HG02938 (cell line): ENCODE measurements at regions not wholly inside any gene's neighbourhood (a gene's known extent, or its start where the extent isn't known, plus 50 kb on each side); places are given as distances from the start of the nearest gene placed in this dataset.

Source experiments
- ATAC-seq: cut with Tn5 transposase; IDR thresholded peaks from one replicate; pipeline ENCODE4 v1.9.1; 2021; ENCODE audit warnings: mild to moderate bottlenecking, moderate library complexity; ENCODE audit not compliant: unreplicated experiment

GRCh38 chr7:156163747-156164146 lies 351.5 kb upstream of the SHH start:
- ATAC-seq, result no peak

- ATAC-seq, result no peak
Observed at GRCh38 chr7:156162451-156162850, 350.2 kb upstream of the SHH start.

GRCh38 chr7:156160811-156161210 lies 348.5 kb upstream of the SHH start:
- no peak for ATAC-seq

- ATAC-seq, result no peak
Observed at GRCh38 chr7:156158693-156159092, 346.4 kb upstream of the SHH start.

GRCh38 chr7:156158213-156158612 lies 345.9 kb upstream of the SHH start:
- ATAC-seq, result no peak

GRCh38 chr7:156157409-156158012 lies 345.2 kb upstream of the SHH start:
- ATAC-seq, result no peak

- ATAC-seq, result no peak
Observed at GRCh38 chr7:156156734-156157408, 344.6 kb upstream of the SHH start.

- no peak for ATAC-seq
Observed at GRCh38 chr7:156155988-156156733, 343.9 kb upstream of the SHH start.

- ATAC-seq, result no peak
Observed at GRCh38 chr7:156153590-156153989, 341.3 kb upstream of the SHH start.

GRCh38 chr7:156152390-156152789 lies 340.1 kb upstream of the SHH start:
- no peak for ATAC-seq

- ATAC-seq, result no peak
Observed at GRCh38 chr7:156151658-156152057, 339.4 kb upstream of the SHH start.

- no peak for ATAC-seq
Observed at GRCh38 chr7:156151078-156151477, 338.8 kb upstream of the SHH start.

- no peak for ATAC-seq
Observed at GRCh38 chr7:156148995-156149394, 336.7 kb upstream of the SHH start.

GRCh38 chr7:156148547-156148946 lies 336.3 kb upstream of the SHH start:
- ATAC-seq, result no peak

- ATAC-seq, result no peak
Observed at GRCh38 chr7:156147756-156148504, 335.7 kb upstream of the SHH start.

GRCh38 chr7:156147104-156147503 lies 334.8 kb upstream of the SHH start:
- no peak for ATAC-seq

- no peak for ATAC-seq
Observed at GRCh38 chr7:156145996-156146395, 333.7 kb upstream of the SHH start.

GRCh38 chr7:156145184-156145583 lies 332.9 kb upstream of the SHH start:
- no peak for ATAC-seq

- no peak for ATAC-seq
Observed at GRCh38 chr7:156143683-156144082, 331.4 kb upstream of the SHH start.

GRCh38 chr7:156143158-156143557 lies 330.9 kb upstream of the SHH start:
- no peak for ATAC-seq

GRCh38 chr7:156141941-156142340 lies 329.7 kb upstream of the SHH start:
- no peak for ATAC-seq
